ENCODE measurements at regions not wholly inside any gene's neighbourhood (a gene's known extent, or its start where the extent isn't known, plus 50 kb on each side); places are given as distances from the start of the nearest gene placed in this dataset.

GRCh38 chr1:193794239-193794638, 607.8 kb upstream of the B3GALT2 start:
- TF ChIP-seq POLR2A (IDR thresholded peaks at IDR 0.05) = no peak
- TF ChIP-seq CTCF (IDR thresholded peaks at IDR 0.05) = no peak

All from heart left ventricle (tissue), 13 donors.